Common myeloid progenitor, CD34-positive (primary cell): ENCODE measurements at regions not wholly inside any gene's neighbourhood (a gene's known extent, or its start where the extent isn't known, plus 50 kb on each side); places are given as distances from the start of the nearest gene placed in this dataset.

Experiments
- CTCF ChIA-PET: fragments of 350-600 bp; sonication (Branson Sonifier 250); formaldehyde crosslinking; loops from one replicate; lab custom pipeline; 2021; ENCODE audit warnings: antibody characterized with exemption; lab: Charles Lee
- POLR2A ChIA-PET: fragments of 350-600 bp; sonication (Branson Sonifier 250); formaldehyde crosslinking; loops from one replicate; lab custom pipeline; 2021; ENCODE audit warnings: antibody characterized with exemption; lab: Charles Lee
- DNase-seq, 3 donors: peaks; one replicate each; pipeline versions ENCODE4 v3.0.0 to v3.0.0-alpha.2; 2013
- H3K27ac ChIP-seq, 2 experiments: 1 replicate in 1 of 2; 2 replicates in 1 of 2; pipeline ENCODE4 v1.7.0; 2013; ENCODE audit warnings: inconsistent platforms in 2 of 2, low read length in 2 of 2, mild to moderate bottlenecking in 2 of 2, low read depth in 1 of 2, moderate library complexity in 1 of 2; ENCODE audit not compliant: severe bottlenecking in 2 of 2, insufficient read depth in 1 of 2, poor library complexity in 1 of 2
- H3K27me3 ChIP-seq, 5 experiments: replicated peaks in 2 of 5; 1 replicate in 3 of 5; 2 replicates in 2 of 5; pipeline versions ENCODE4 v1.6.1 to v1.7.0; 2013; ENCODE audit warnings: low read length in 4 of 5, mild to moderate bottlenecking in 2 of 5, moderate library complexity in 2 of 5, inconsistent platforms in 1 of 5; ENCODE audit not compliant: insufficient read depth in 5 of 5, control insufficient read depth in 4 of 5
- H3K36me3 ChIP-seq, 4 experiments: 1 replicate in 2 of 4; 2 replicates in 2 of 4; pipeline versions ENCODE4 v1.6.1 to v1.7.0; 2013; ENCODE audit warnings: low read length in 3 of 4, control low read depth in 1 of 4, mild to moderate bottlenecking in 1 of 4; ENCODE audit not compliant: control insufficient read depth in 4 of 4, insufficient read depth in 4 of 4
- H3K4me1 ChIP-seq, 4 experiments: 1 replicate in 3 of 4; 2 replicates in 1 of 4; pipeline versions ENCODE4 v1.6.1 to v1.7.1; 2013; ENCODE audit warnings: low read length in 3 of 4, mild to moderate bottlenecking in 3 of 4, control low read depth in 1 of 4, inconsistent platforms in 1 of 4, moderate library complexity in 1 of 4; ENCODE audit not compliant: control insufficient read depth in 4 of 4, insufficient read depth in 4 of 4; ENCODE audit errors: control extremely low read depth in 1 of 4
- H3K4me3 ChIP-seq, 7 experiments: 1 replicate in 4 of 7; 2 replicates in 3 of 7; pipeline versions ENCODE4 v1.5.1 to v1.7.0; 2013; ENCODE audit warnings: mild to moderate bottlenecking in 7 of 7, low read length in 6 of 7, moderate library complexity in 6 of 7, inconsistent platforms in 2 of 7, low read depth in 2 of 7, control low read depth in 1 of 7; ENCODE audit not compliant: insufficient read depth in 4 of 7, control insufficient read depth in 1 of 7; ENCODE audit errors: extremely low read depth in 1 of 7
- H3K9me3 ChIP-seq, 5 experiments: 1 replicate in 4 of 5; 2 replicates in 1 of 5; pipeline versions ENCODE4 v1.6.1 to v1.7.1; 2013; ENCODE audit warnings: low read length in 4 of 5, mild to moderate bottlenecking in 2 of 5, inconsistent platforms in 1 of 5, low read depth in 1 of 5, moderate library complexity in 1 of 5; ENCODE audit not compliant: control insufficient read depth in 4 of 5, insufficient read depth in 2 of 5; ENCODE audit errors: control extremely low read depth in 1 of 5
- WGBS: methylation state at CpG from one replicate; pipeline ENCODE4 v1.1.5; 2013; ENCODE audit not compliant: insufficient coverage; 5-methylcytosine and 5-hydroxymethylcytosine counted together

DNA sequence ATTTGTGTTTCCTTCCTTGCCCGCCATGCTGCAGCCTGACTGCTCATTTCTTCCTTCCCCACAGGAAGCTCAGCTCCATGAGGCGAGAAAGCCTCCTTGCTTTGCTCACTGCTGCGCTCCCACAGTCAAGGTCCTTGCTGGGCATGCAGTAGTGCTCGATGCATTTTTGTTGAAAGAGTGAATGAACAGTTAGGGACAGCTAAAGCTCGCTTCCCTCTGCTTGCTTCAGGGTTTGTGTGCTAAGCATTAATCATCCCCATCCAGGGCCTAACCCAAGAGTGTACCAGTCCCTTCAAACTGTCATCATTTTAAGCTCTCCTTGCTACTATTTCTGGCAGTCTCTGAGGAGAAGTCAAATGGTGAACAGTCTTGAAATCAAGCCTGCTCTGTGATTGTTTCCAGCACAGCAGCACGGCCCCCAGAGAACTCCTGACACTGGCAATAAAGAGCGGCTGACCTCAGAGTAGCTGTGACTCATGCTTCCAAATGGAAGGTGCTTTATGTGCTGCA, 171.7 kb upstream of the SOX11 start:
- WGBS, result 77% methylated on average over 4 of the region's 7 CpGs
- Histone ChIP-seq H3K27ac (no peak overlapping the region), H3K4me1 (no peaks in the 10 kb centered on the region), H3K27me3 (peaks cover 0 to 2% (median 0%) of the 10 kb centered on the region in 5 experiments), H3K36me3 (no peaks in the 10 kb centered on the region), H3K4me3 (no peak overlapping the region), H3K9me3 (no peaks in the 10 kb centered on the region)
- no peak for DNase-seq
- POLR2A ChIA-PET, result no interaction called here
- CTCF ChIA-PET, result no interaction called here

DNA sequence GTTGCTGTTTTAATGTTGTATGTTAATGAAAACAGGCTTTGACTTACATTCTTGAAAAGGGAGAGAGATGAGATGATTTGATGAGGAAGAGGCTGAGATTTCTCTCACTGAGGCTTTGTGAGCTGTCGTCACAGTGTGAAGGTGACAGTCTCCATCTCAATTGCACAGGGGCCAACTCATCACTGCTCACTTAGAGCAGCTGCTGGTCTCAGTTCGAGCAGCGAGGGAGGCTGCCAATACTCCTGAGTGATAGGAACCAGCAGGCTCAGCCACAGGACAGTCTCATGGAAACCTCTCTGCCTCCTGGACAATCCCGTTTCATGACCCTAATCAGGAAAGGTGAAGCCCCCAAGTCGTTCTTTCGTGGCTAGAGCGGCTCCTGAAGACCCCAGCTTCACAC, 170.7 kb upstream of the SOX11 start:
- no peak for DNase-seq
- POLR2A ChIA-PET, result no interaction called here

GRCh38 chr2:5524551-5524950, 167.6 kb upstream of the SOX11 start:
- H3K4me3 ChIP-seq, result no peak overlapping the region
- no peaks in the 10 kb centered on the region for H3K4me1 ChIP-seq
- no peaks in the 10 kb centered on the region for H3K36me3 ChIP-seq
- H3K27ac ChIP-seq, result no peak overlapping the region
- DNase-seq, result no peak
- CTCF ChIA-PET, result no interaction called here
- H3K9me3 ChIP-seq, result no peaks in the 10 kb centered on the region
- 80% methylated on average over 1 of the region's 1 CpG for WGBS
- peaks cover 0 to 2% (median 0%) of the 10 kb centered on the region in 5 experiments for H3K27me3 ChIP-seq
- POLR2A ChIA-PET, result no interaction called here

More for the DNA sequence above, 170.7 kb upstream of the SOX11 start:
- Histone ChIP-seq H3K9me3 (no peaks in the 10 kb centered on the region), H3K36me3 (no peaks in the 10 kb centered on the region), H3K27me3 (peaks cover 0 to 2% (median 0%) of the 10 kb centered on the region in 5 experiments), H3K4me1 (no peaks in the 10 kb centered on the region), H3K27ac (no peak overlapping the region), H3K4me3 (no peak overlapping the region)
- CTCF ChIA-PET, result no interaction called here
- 90% methylated on average over 6 of the region's 7 CpGs for WGBS

DNA sequence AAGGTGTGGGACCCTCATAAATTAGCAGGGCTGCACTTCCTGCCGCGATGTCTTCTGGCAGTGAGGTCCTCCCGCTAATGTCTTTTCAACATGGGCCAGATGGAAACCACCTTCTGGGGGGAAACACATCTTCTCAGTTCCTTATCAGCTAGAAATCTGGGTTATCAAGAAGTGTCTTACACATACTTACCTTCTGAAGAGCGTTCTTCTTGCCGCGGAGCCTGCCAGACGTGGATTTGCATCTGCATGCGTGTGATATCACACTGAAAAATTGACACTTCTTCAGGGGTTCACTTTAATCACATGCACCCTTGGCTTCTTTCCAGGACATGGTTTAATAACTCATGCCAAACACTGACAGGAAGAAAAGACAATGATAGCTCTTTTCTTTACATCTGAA, 163.5 kb upstream of the SOX11 start:
- 90% methylated on average over 8 of the region's 8 CpGs for WGBS
- no peak overlapping the region for H3K4me3 ChIP-seq
- no peaks in the 10 kb centered on the region for H3K36me3 ChIP-seq
- ChIA-PET POLR2A (no interaction called here), CTCF (no interaction called here)
- H3K4me1 ChIP-seq, result no peaks in the 10 kb centered on the region
- DNase-seq, result no peak
- H3K27ac ChIP-seq, result no peak overlapping the region
- no peaks in the 10 kb centered on the region for H3K9me3 ChIP-seq
- no peaks in the 10 kb centered on the region for H3K27me3 ChIP-seq

GRCh38 chr2:5530011-5530696, 162.0 kb upstream of the SOX11 start:
- POLR2A ChIA-PET, result no interaction called here
- no peaks in the 10 kb centered on the region for H3K4me1 ChIP-seq
- CTCF ChIA-PET, result no interaction called here

GRCh38 chr2:5535301-5535700, 156.9 kb upstream of the SOX11 start:
- Histone ChIP-seq H3K4me3 (no peak overlapping the region), H3K4me1 (no peaks in the 10 kb centered on the region), H3K9me3 (no peaks in the 10 kb centered on the region), H3K27ac (no peak overlapping the region), H3K27me3 (peaks cover 0 to 2% (median 0%) of the 10 kb centered on the region in 5 experiments), H3K36me3 (no peaks in the 10 kb centered on the region)
- no peak for DNase-seq
- POLR2A ChIA-PET, result no interaction called here
- 100% methylated on average over 1 of the region's 3 CpGs for WGBS
- CTCF ChIA-PET, result no interaction called here

More at GRCh38 chr2:5530011-5530696, 162.0 kb upstream of the SOX11 start:
- Histone ChIP-seq H3K9me3 (no peaks in the 10 kb centered on the region), H3K4me3 (no peak overlapping the region), H3K27ac (no peak overlapping the region), H3K36me3 (no peaks in the 10 kb centered on the region), H3K27me3 (no peaks in the 10 kb centered on the region)
- WGBS, result 93% methylated on average over 6 of the region's 11 CpGs
- no peak for DNase-seq

GRCh38 chr2:5537180-5537688, 154.9 kb upstream of the SOX11 start:
- no peak overlapping the region for H3K27ac ChIP-seq
- 100% methylated on average over 2 of the region's 2 CpGs for WGBS
- H3K4me1 ChIP-seq, result no peaks in the 10 kb centered on the region
- H3K27me3 ChIP-seq, result peaks cover 0 to 2% (median 0%) of the 10 kb centered on the region in 5 experiments
- ChIA-PET POLR2A (no interaction called here), CTCF (no interaction called here)
- H3K9me3 ChIP-seq, result no peaks in the 10 kb centered on the region
- no peak overlapping the region for H3K4me3 ChIP-seq
- no peaks in the 10 kb centered on the region for H3K36me3 ChIP-seq
- DNase-seq, result no peak
